A549 (cell line): ENCODE measurements at regions not wholly inside any gene's neighbourhood (a gene's known extent, or its start where the extent isn't known, plus 50 kb on each side); places are given as distances from the start of the nearest gene placed in this dataset.

ENCODE experiments used
- ATAC-seq, 2 experiments: fragments of 200-7000 bp in 1 of 2; fragments of >200 bp in 1 of 2; cut with Nextera tagmentation in 1 of 2; cut with Tn5 transposase in 1 of 2; 3 replicates each; pipeline versions ENCODE4 v1.8.0 to v1.9.1; 2018 to 2020; ENCODE audit warnings: mild to moderate bottlenecking in 1 of 2, moderate library complexity in 1 of 2
- CTCF ChIA-PET: fragments of 300-600 bp; sonication (Branson Sonifier 250); formaldehyde crosslinking; extraction: SDS; loops from one replicate; lab custom pipeline; 2021; ENCODE audit warnings: antibody characterized with exemption, inconsistent platforms; lab: Yijun Ruan, JAX
- POLR2A ChIA-PET: fragments of 350-600 bp; formaldehyde crosslinking; extraction: SDS; loops from one replicate; lab custom pipeline; 2021; ENCODE audit warnings: antibody characterized with exemption, inconsistent platforms; lab: Yijun Ruan, JAX
- DNase-seq, 2 experiments: peaks; one replicate each; pipeline versions ENCODE4 v3.0.0 to v3.0.0-alpha.2; 2011 to 2016; ENCODE audit warnings: low read depth in 1 of 2, low spot score in 1 of 2
- FAIRE-seq: peaks from 2 replicates; lab custom pipeline; 2011; peaks lifted over from hg19 to GRCh38; lab: Jason Lieb, UNC
- H3K27ac ChIP-seq, 2 experiments: fragments of >200 bp; sonication (Bioruptor Twin); formaldehyde crosslinking; 3 replicates each; pipeline ENCODE4 v1.5.1; 2016 to 2017
- H3K4me1 ChIP-seq: fragments of >200 bp; sonication (Bioruptor Twin); formaldehyde crosslinking; 3 replicates; pipeline ENCODE4 v1.6.1; 2016
- H3K4me2 ChIP-seq: fragments of >200 bp; sonication (Bioruptor Twin); formaldehyde crosslinking; 3 replicates; pipeline ENCODE4 v1.6.1; 2016
- H3K4me3 ChIP-seq: fragments of >200 bp; sonication (Bioruptor Twin); formaldehyde crosslinking; 3 replicates; pipeline ENCODE4 v1.5.1; 2016
- H3K9me3 ChIP-seq: fragments of >200 bp; sonication (Bioruptor Twin); formaldehyde crosslinking; 3 replicates; pipeline ENCODE4 v1.6.1; 2016
- CBX2 ChIP-seq: fragments of 200-600 bp; sonication (generic); IDR thresholded peaks from 2 replicates; pipeline ENCODE4 v1.6.1; 2016; ENCODE audit warnings: low read depth, mild to moderate bottlenecking, borderline replicate concordance
- CBX8 ChIP-seq: fragments of 200-600 bp; sonication (generic); IDR thresholded peaks from 2 replicates; pipeline ENCODE4 v1.6.1; 2016
- CEBPB ChIP-seq, 2 experiments: fragments of >200 bp in 1 of 2; sonication (Bioruptor Twin) in 1 of 2; formaldehyde crosslinking in 1 of 2; IDR thresholded peaks; 2 replicates each; pipeline ENCODE4 v1.6.1; 2012 to 2016
- CHD2 ChIP-seq: fragments of 150-350 bp; IDR thresholded peaks from 2 replicates; pipeline ENCODE4 v1.6.1; 2014; ENCODE audit warnings: low read length; ENCODE audit not compliant: partially characterized antibody
- FOSB ChIP-seq: fragments of 250-450 bp; sonication (Bioruptor Pico); IDR thresholded peaks from 2 replicates; pipeline ENCODE4 v1.5.0; 2020; ENCODE audit warnings: mild to moderate bottlenecking, moderate library complexity
- FOSL2 ChIP-seq, 2 experiments: fragments of 450-650 bp in 1 of 2; fragments of >200 bp in 1 of 2; sonication (Bioruptor Twin) in 1 of 2; formaldehyde crosslinking; IDR thresholded peaks; 2 replicates each; pipeline versions ENCODE4 v1.5.0 to v1.6.1; 2016 to 2020; ENCODE audit warnings: mild to moderate bottlenecking in 1 of 2, moderate library complexity in 1 of 2
- FOXS1 ChIP-seq: fragments of 250-450 bp; sonication (Bioruptor Pico); IDR thresholded peaks from 2 replicates; pipeline ENCODE4 v1.5.0; 2020; ENCODE audit warnings: mild to moderate bottlenecking, moderate library complexity
- HES2 ChIP-seq: fragments of >200 bp; sonication (Bioruptor Twin); formaldehyde crosslinking; IDR thresholded peaks from 2 replicates; pipeline ENCODE4 v1.6.1; 2016
- HEYL ChIP-seq: fragments of 250-450 bp; sonication (Bioruptor Pico); IDR thresholded peaks from 2 replicates; pipeline ENCODE4 v1.8.0; 2021; ENCODE audit warnings: mild to moderate bottlenecking, moderate library complexity
- HOXA7 ChIP-seq: fragments of 250-450 bp; sonication (Bioruptor Pico); IDR thresholded peaks from 2 replicates; pipeline ENCODE4 v1.5.0; 2020; ENCODE audit warnings: mild to moderate bottlenecking, moderate library complexity
- JUN ChIP-seq, 2 experiments: fragments of >200 bp; sonication (Bioruptor Twin); formaldehyde crosslinking; IDR thresholded peaks; 2 replicates in 1 of 2; 3 replicates in 1 of 2; pipeline ENCODE4 v1.6.1; 2016 to 2017
- JUNB ChIP-seq: fragments of >200 bp; sonication (Bioruptor Twin); formaldehyde crosslinking; IDR thresholded peaks from 2 replicates; pipeline ENCODE4 v1.6.1; 2016
- MAX ChIP-seq: IDR thresholded peaks from 2 replicates; pipeline ENCODE4 v1.6.1; 2012
- MAZ ChIP-seq: fragments of 150-350 bp; IDR thresholded peaks from 2 replicates; pipeline ENCODE4 v1.6.1; 2014; ENCODE audit warnings: antibody characterized with exemption, low read depth, low read length, borderline replicate concordance
- NFE2L2 ChIP-seq: fragments of 150-350 bp; conservative IDR thresholded peaks from 2 replicates; pipeline ENCODE4 v1.6.1; 2014; ENCODE audit warnings: low read length
- NPAS2 ChIP-seq: fragments of 250-450 bp; sonication (Bioruptor Pico); IDR thresholded peaks from 2 replicates; pipeline ENCODE4 v1.8.0; 2022; ENCODE audit warnings: mild to moderate bottlenecking, moderate library complexity, borderline replicate concordance
- PBX3 ChIP-seq: IDR thresholded peaks from 2 replicates; pipeline ENCODE4 v1.6.1; 2012
- RCOR1 ChIP-seq: fragments of 150-350 bp; IDR thresholded peaks from 2 replicates; pipeline ENCODE4 v1.6.1; 2014; ENCODE audit warnings: antibody characterized with exemption, low read length, low read depth
- RNF2 ChIP-seq: fragments of 200-600 bp; sonication (generic); IDR thresholded peaks from 2 replicates; pipeline ENCODE4 v1.6.1; 2016; ENCODE audit warnings: low read depth, mild to moderate bottlenecking, antibody characterized with exemption, moderate library complexity, borderline replicate concordance
- SMC3 ChIP-seq: fragments of >200 bp; sonication (Bioruptor Twin); formaldehyde crosslinking; IDR thresholded peaks from 3 replicates; pipeline ENCODE4 v1.6.1; 2018; ENCODE audit warnings: inconsistent platforms
- TFCP2L1 ChIP-seq: fragments of 250-450 bp; sonication (Bioruptor Pico); IDR thresholded peaks from 2 replicates; pipeline ENCODE4 v1.5.0; 2021; ENCODE audit warnings: mild to moderate bottlenecking
- USF2 ChIP-seq: fragments of 450-650 bp; IDR thresholded peaks from 2 replicates; pipeline ENCODE4 v1.6.1; 2014; ENCODE audit warnings: antibody characterized with exemption
- ZC3H11A ChIP-seq: fragments of 450-650 bp; IDR thresholded peaks from 2 replicates; pipeline ENCODE4 v1.6.1; 2014; ENCODE audit warnings: antibody characterized with exemption, mild to moderate bottlenecking
- WGBS: methylation state at CpG from one replicate; pipeline ENCODE4 v1.1.6; 2017; ENCODE audit errors: missing lambda C conversion rate; 5-methylcytosine and 5-hydroxymethylcytosine counted together
- TF ChIP-seq, protein P1 (sequence below): fragments of >200 bp; sonication (Bioruptor Twin); formaldehyde crosslinking; IDR thresholded peaks from 3 replicates; pipeline ENCODE4 v1.5.1; 2016
- TF ChIP-seq, protein P2 (sequence below): fragments of 250-450 bp; sonication (Bioruptor Pico); IDR thresholded peaks from 2 replicates; pipeline ENCODE4 v1.5.0; 2020; ENCODE audit warnings: low read depth, mild to moderate bottlenecking, moderate library complexity
- TF ChIP-seq, protein P3 (sequence below): fragments of 200-600 bp; sonication (generic); IDR thresholded peaks from 2 replicates; pipeline ENCODE4 v1.6.1; 2016; ENCODE audit warnings: antibody characterized with exemption, mild to moderate bottlenecking, moderate library complexity

GRCh38 chr9:2300325-2300724, 285.2 kb downstream of the SMARCA2 start:
- H3K9me3 ChIP-seq = no peaks in the 10 kb centered on the region
- no peak for TF ChIP-seq RCOR1
- TF ChIP-seq FOXS1 (CRISPR knock-in tag) = no peak
- TF ChIP-seq MAZ = no peak
- TF ChIP-seq MAX = no peak
- TF ChIP-seq USF2 = no peak
- TF ChIP-seq, protein P1, sequence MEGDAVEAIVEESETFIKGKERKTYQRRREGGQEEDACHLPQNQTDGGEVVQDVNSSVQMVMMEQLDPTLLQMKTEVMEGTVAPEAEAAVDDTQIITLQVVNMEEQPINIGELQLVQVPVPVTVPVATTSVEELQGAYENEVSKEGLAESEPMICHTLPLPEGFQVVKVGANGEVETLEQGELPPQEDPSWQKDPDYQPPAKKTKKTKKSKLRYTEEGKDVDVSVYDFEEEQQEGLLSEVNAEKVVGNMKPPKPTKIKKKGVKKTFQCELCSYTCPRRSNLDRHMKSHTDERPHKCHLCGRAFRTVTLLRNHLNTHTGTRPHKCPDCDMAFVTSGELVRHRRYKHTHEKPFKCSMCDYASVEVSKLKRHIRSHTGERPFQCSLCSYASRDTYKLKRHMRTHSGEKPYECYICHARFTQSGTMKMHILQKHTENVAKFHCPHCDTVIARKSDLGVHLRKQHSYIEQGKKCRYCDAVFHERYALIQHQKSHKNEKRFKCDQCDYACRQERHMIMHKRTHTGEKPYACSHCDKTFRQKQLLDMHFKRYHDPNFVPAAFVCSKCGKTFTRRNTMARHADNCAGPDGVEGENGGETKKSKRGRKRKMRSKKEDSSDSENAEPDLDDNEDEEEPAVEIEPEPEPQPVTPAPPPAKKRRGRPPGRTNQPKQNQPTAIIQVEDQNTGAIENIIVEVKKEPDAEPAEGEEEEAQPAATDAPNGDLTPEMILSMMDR = no peak
- no peak for TF ChIP-seq CHD2
- TF ChIP-seq TFCP2L1 (CRISPR knock-in tag) = no peak
- no peak for TF ChIP-seq CEBPB (IDR thresholded peaks at IDR 0.05)
- no peak for TF ChIP-seq ZC3H11A
- TF ChIP-seq NFE2L2 = no peak
- no peak for TF ChIP-seq RNF2
- TF ChIP-seq NPAS2 (CRISPR knock-in tag) = no peak
- no peak for TF ChIP-seq HOXA7 (CRISPR knock-in tag)
- TF ChIP-seq, protein P2, sequence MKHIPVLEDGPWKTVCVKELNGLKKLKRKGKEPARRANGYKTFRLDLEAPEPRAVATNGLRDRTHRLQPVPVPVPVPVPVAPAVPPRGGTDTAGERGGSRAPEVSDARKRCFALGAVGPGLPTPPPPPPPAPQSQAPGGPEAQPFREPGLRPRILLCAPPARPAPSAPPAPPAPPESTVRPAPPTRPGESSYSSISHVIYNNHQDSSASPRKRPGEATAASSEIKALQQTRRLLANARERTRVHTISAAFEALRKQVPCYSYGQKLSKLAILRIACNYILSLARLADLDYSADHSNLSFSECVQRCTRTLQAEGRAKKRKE = no peak
- TF ChIP-seq, all 56 proteins: peak for 0
- POLR2A ChIA-PET = no interaction called here
- CTCF ChIA-PET = no interaction called here
- Histone ChIP-seq H3K4me3 (no peak overlapping the region), H3K4me2 (no peak overlapping the region), H3K4me1 (no peaks in the 10 kb centered on the region), H3K27ac (no peak overlapping the region)
- DNase-seq = no peak
- no peak for FAIRE-seq
- no peak for ATAC-seq

- no peak for DNase-seq
- Histone ChIP-seq H3K4me1 (no peaks in the 10 kb centered on the region), H3K4me3 (no peak overlapping the region), H3K4me2 (no peak overlapping the region), H3K9me3 (no peaks in the 10 kb centered on the region), H3K27ac (no peak overlapping the region)
- FAIRE-seq = no peak
- TF ChIP-seq NPAS2 (CRISPR knock-in tag) (no peak), JUN (IDR thresholded peaks at IDR 0.05) (no peak), JUNB (no peak), CBX8 (no peak), USF2 (no peak), FOSB (CRISPR knock-in tag) (no peak), CHD2 (no peak), RNF2 (no peak), FOSL2 (IDR thresholded peaks at IDR 0.05) (no peak), FOSL2 (CRISPR knock-in tag; IDR thresholded peaks at IDR 0.05) (no peak), HEYL (CRISPR knock-in tag) (no peak), SMC3 (no peak), CBX2 (no peak), PBX3 (no peak), FOXS1 (CRISPR knock-in tag) (no peak), HES2 (no peak)
- TF ChIP-seq, protein P3, sequence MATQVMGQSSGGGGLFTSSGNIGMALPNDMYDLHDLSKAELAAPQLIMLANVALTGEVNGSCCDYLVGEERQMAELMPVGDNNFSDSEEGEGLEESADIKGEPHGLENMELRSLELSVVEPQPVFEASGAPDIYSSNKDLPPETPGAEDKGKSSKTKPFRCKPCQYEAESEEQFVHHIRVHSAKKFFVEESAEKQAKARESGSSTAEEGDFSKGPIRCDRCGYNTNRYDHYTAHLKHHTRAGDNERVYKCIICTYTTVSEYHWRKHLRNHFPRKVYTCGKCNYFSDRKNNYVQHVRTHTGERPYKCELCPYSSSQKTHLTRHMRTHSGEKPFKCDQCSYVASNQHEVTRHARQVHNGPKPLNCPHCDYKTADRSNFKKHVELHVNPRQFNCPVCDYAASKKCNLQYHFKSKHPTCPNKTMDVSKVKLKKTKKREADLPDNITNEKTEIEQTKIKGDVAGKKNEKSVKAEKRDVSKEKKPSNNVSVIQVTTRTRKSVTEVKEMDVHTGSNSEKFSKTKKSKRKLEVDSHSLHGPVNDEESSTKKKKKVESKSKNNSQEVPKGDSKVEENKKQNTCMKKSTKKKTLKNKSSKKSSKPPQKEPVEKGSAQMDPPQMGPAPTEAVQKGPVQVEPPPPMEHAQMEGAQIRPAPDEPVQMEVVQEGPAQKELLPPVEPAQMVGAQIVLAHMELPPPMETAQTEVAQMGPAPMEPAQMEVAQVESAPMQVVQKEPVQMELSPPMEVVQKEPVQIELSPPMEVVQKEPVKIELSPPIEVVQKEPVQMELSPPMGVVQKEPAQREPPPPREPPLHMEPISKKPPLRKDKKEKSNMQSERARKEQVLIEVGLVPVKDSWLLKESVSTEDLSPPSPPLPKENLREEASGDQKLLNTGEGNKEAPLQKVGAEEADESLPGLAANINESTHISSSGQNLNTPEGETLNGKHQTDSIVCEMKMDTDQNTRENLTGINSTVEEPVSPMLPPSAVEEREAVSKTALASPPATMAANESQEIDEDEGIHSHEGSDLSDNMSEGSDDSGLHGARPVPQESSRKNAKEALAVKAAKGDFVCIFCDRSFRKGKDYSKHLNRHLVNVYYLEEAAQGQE = no peak
- TF ChIP-seq, protein P2 = no peak
- ChIA-PET CTCF (no interaction called here), POLR2A (no interaction called here)
- WGBS = 23% methylated on average over 2 of the region's 2 CpGs
- no peak for ATAC-seq
Measured at GRCh38 chr9:2302606-2303005, 287.5 kb downstream of the SMARCA2 start.
